ENCODE measurements at regions not wholly inside any gene's neighbourhood (a gene's known extent, or its start where the extent isn't known, plus 50 kb on each side); places are given as distances from the start of the nearest gene placed in this dataset.
A peak's percentile ranks its signal among the peaks of the same experiment; 100 is the strongest.

GRCh38 chr5:67815455-67816391, 399.8 kb upstream of the PIK3R1 start:
- Histone ChIP-seq H2AK5ac (ENCODE audit: low read length) (no peak overlapping the region), H3K23ac (ENCODE audit: low read length) (no peak overlapping the region), H4K91ac (ENCODE audit: low read depth, low read length) (no peak overlapping the region), H3K9ac (ENCODE audit: low read length) (no peak overlapping the region), H2BK12ac (ENCODE audit: low read length) (no peak overlapping the region), H3K27ac (ENCODE audit: low read depth, low read length) (no peak overlapping the region), H3K18ac (ENCODE audit: low read length) (no peak overlapping the region), H3K4ac (ENCODE audit: low read depth, low read length) (no peak overlapping the region), H2BK120ac (ENCODE audit: insufficient read depth, low read length, poor library complexity) (no peak overlapping the region), H2AFZ (ENCODE audit: insufficient read depth, low read length, poor library complexity) (no peak overlapping the region), H3K36me3 (ENCODE audit: control insufficient read depth in 1 of 2, insufficient read depth in 2 of 2, low read length in 2 of 2) (no peaks in the 10 kb centered on the region), H3K4me2 (ENCODE audit: low read length) (no peak overlapping the region), H4K12ac (ENCODE audit: low read depth, low read length) (no peak overlapping the region), H3K14ac (ENCODE audit: low read length) (no peak overlapping the region), H3K79me1 (ENCODE audit: low read length) (no peaks in the 10 kb centered on the region), H3K4me3 (ENCODE audit: low read depth, low read length) (no peak overlapping the region), H3K4me1 (ENCODE audit: control insufficient read depth in 1 of 2, insufficient read depth in 2 of 2, low read length in 2 of 2) (no peaks in the 10 kb centered on the region), H4K8ac (ENCODE audit: low read depth, low read length) (no peak overlapping the region), H3K27me3 (ENCODE audit: insufficient read depth, low read length) (no peaks in the 10 kb centered on the region), H3K9me3 (ENCODE audit: insufficient read depth, low read depth, low read length) (no peaks in the 10 kb centered on the region), H2BK5ac (ENCODE audit: low read depth, low read length, poor library complexity) (no peak overlapping the region), H3K79me2 (ENCODE audit: control insufficient read depth, insufficient read depth, low read length, poor library complexity) (no peaks in the 10 kb centered on the region)
- no CpG with 5 or more reads among the region's 10 CpGs for WGBS (ENCODE audit: extremely low coverage, insufficient coverage, insufficient read length)
- DNase-seq: peak in 1 of 2 donors; percentile 17

- no CpG with 5 or more reads among the region's 3 CpGs for WGBS (ENCODE audit: extremely low coverage, insufficient coverage, insufficient read length)
Observed at GRCh38 chr5:67814569-67815311, 400.8 kb upstream of the PIK3R1 start.

GRCh38 chr5:67813877-67814539, 401.5 kb upstream of the PIK3R1 start:
- no peak for DNase-seq
- Histone ChIP-seq H3K4me2 (ENCODE audit: low read length) (no peak overlapping the region), H3K4me3 (ENCODE audit: low read depth, low read length) (no peak overlapping the region), H2AFZ (ENCODE audit: insufficient read depth, low read length, poor library complexity) (no peak overlapping the region), H2BK120ac (ENCODE audit: insufficient read depth, low read length, poor library complexity) (no peak overlapping the region), H3K4ac (ENCODE audit: low read depth, low read length) (no peak overlapping the region), H2AK5ac (ENCODE audit: low read length) (no peak overlapping the region), H3K18ac (ENCODE audit: low read length) (no peak overlapping the region), H3K23ac (ENCODE audit: low read length) (no peak overlapping the region), H3K79me1 (ENCODE audit: low read length) (no peaks in the 10 kb centered on the region), H2BK12ac (ENCODE audit: low read length) (no peak overlapping the region), H4K12ac (ENCODE audit: low read depth, low read length) (no peak overlapping the region), H3K9me3 (ENCODE audit: insufficient read depth, low read depth, low read length) (no peaks in the 10 kb centered on the region), H4K8ac (ENCODE audit: low read depth, low read length) (no peak overlapping the region), H3K79me2 (ENCODE audit: control insufficient read depth, insufficient read depth, low read length, poor library complexity) (no peaks in the 10 kb centered on the region), H3K27me3 (ENCODE audit: insufficient read depth, low read length) (no peaks in the 10 kb centered on the region), H4K91ac (ENCODE audit: low read depth, low read length) (no peak overlapping the region), H3K14ac (ENCODE audit: low read length) (no peak overlapping the region), H3K9ac (ENCODE audit: low read length) (no peak overlapping the region), H3K27ac (ENCODE audit: low read depth, low read length) (no peak overlapping the region), H3K4me1 (ENCODE audit: control insufficient read depth in 1 of 2, insufficient read depth in 2 of 2, low read length in 2 of 2) (no peaks in the 10 kb centered on the region), H2BK5ac (ENCODE audit: low read depth, low read length, poor library complexity) (no peak overlapping the region), H3K36me3 (ENCODE audit: control insufficient read depth in 1 of 2, insufficient read depth in 2 of 2, low read length in 2 of 2) (no peaks in the 10 kb centered on the region)
- no CpG with 5 or more reads among the region's 6 CpGs for WGBS (ENCODE audit: extremely low coverage, insufficient coverage, insufficient read length)

More at GRCh38 chr5:67814569-67815311, 400.8 kb upstream of the PIK3R1 start:
- Histone ChIP-seq H3K23ac (ENCODE audit: low read length) (no peak overlapping the region), H4K91ac (ENCODE audit: low read depth, low read length) (no peak overlapping the region), H3K79me2 (ENCODE audit: control insufficient read depth, insufficient read depth, low read length, poor library complexity) (no peaks in the 10 kb centered on the region), H3K27ac (ENCODE audit: low read depth, low read length) (no peak overlapping the region), H3K79me1 (ENCODE audit: low read length) (no peaks in the 10 kb centered on the region), H3K4me1 (ENCODE audit: control insufficient read depth in 1 of 2, insufficient read depth in 2 of 2, low read length in 2 of 2) (no peaks in the 10 kb centered on the region), H3K14ac (ENCODE audit: low read length) (no peak overlapping the region), H2AK5ac (ENCODE audit: low read length) (no peak overlapping the region), H3K9me3 (ENCODE audit: insufficient read depth, low read depth, low read length) (no peaks in the 10 kb centered on the region), H3K18ac (ENCODE audit: low read length) (no peak overlapping the region), H2AFZ (ENCODE audit: insufficient read depth, low read length, poor library complexity) (no peak overlapping the region), H4K8ac (ENCODE audit: low read depth, low read length) (no peak overlapping the region), H2BK5ac (ENCODE audit: low read depth, low read length, poor library complexity) (no peak overlapping the region), H3K36me3 (ENCODE audit: control insufficient read depth in 1 of 2, insufficient read depth in 2 of 2, low read length in 2 of 2) (no peaks in the 10 kb centered on the region), H2BK12ac (ENCODE audit: low read length) (no peak overlapping the region), H2BK120ac (ENCODE audit: insufficient read depth, low read length, poor library complexity) (no peak overlapping the region), H3K4ac (ENCODE audit: low read depth, low read length) (no peak overlapping the region), H3K4me2 (ENCODE audit: low read length) (no peak overlapping the region), H3K4me3 (ENCODE audit: low read depth, low read length) (no peak overlapping the region), H4K12ac (ENCODE audit: low read depth, low read length) (no peak overlapping the region), H3K9ac (ENCODE audit: low read length) (no peak overlapping the region), H3K27me3 (ENCODE audit: insufficient read depth, low read length) (no peaks in the 10 kb centered on the region)
- no peak for DNase-seq

DNA sequence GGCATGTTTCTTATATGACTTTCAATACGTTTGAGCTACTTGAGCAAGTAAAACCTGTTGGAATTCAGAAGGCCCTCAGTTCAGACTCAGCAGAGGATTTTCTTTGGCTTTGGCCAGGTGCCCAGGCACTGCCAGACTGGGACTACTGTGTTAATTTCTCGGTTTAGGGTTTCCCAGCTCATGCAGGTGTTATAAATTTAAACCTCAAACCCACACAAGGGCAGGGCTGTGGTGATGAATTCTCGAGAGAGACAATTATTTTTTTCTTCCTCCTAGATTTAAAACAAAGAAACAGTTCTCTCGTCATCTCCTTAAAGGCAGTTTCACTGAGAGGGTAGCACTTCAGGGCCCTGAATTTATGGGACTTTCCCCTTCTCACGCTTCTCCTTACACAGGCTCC, 406.0 kb upstream of the PIK3R1 start:
- Histone ChIP-seq H3K9me3 (ENCODE audit: insufficient read depth, low read depth, low read length) (no peaks in the 10 kb centered on the region), H4K12ac (ENCODE audit: low read depth, low read length) (no peak overlapping the region), H2AK5ac (ENCODE audit: low read length) (no peak overlapping the region), H4K8ac (ENCODE audit: low read depth, low read length) (no peak overlapping the region), H3K9ac (ENCODE audit: low read length) (no peak overlapping the region), H3K36me3 (ENCODE audit: control insufficient read depth in 1 of 2, insufficient read depth in 2 of 2, low read length in 2 of 2) (no peaks in the 10 kb centered on the region), H2BK5ac (ENCODE audit: low read depth, low read length, poor library complexity) (no peak overlapping the region), H3K27ac (ENCODE audit: low read depth, low read length) (no peak overlapping the region), H3K18ac (ENCODE audit: low read length) (no peak overlapping the region), H2BK120ac (ENCODE audit: insufficient read depth, low read length, poor library complexity) (no peak overlapping the region), H3K4me2 (ENCODE audit: low read length) (no peak overlapping the region), H2AFZ (ENCODE audit: insufficient read depth, low read length, poor library complexity) (no peak overlapping the region), H3K4me3 (ENCODE audit: low read depth, low read length) (no peak overlapping the region), H3K14ac (ENCODE audit: low read length) (no peak overlapping the region), H2BK12ac (ENCODE audit: low read length) (no peak overlapping the region), H3K23ac (ENCODE audit: low read length) (no peak overlapping the region), H3K4me1 (ENCODE audit: control insufficient read depth in 1 of 2, insufficient read depth in 2 of 2, low read length in 2 of 2) (peaks cover 0 to 3% of the 10 kb centered on the region in 2 experiments), H3K27me3 (ENCODE audit: insufficient read depth, low read length) (no peaks in the 10 kb centered on the region), H3K79me1 (ENCODE audit: low read length) (no peaks in the 10 kb centered on the region), H3K4ac (ENCODE audit: low read depth, low read length) (no peak overlapping the region), H3K79me2 (ENCODE audit: control insufficient read depth, insufficient read depth, low read length, poor library complexity) (no peaks in the 10 kb centered on the region), H4K91ac (ENCODE audit: low read depth, low read length) (no peak overlapping the region)
- DNase-seq: no peak
- WGBS (ENCODE audit: extremely low coverage, insufficient coverage, insufficient read length): no CpG with 5 or more reads among the region's 5 CpGs
